ENCODE measurements at regions not wholly inside any gene's neighbourhood (a gene's known extent, or its start where the extent isn't known, plus 50 kb on each side); places are given as distances from the start of the nearest gene placed in this dataset.

GRCh38 chr13:26831336-26831908, 70.8 kb upstream of the GPR12 start:
- ChIA-PET POLR2A (no interaction called here), CTCF (no interaction called here)
- Histone ChIP-seq H3K36me3 (ENCODE audit: control insufficient read depth, insufficient read depth, low read length) (no peaks in the 10 kb centered on the region), H3K4me1 (no peaks in the 10 kb centered on the region), H3K9me3 (no peaks in the 10 kb centered on the region), H3K27me3 (replicated peaks; ENCODE audit: control insufficient read depth, insufficient read depth, low read length) (no peaks in the 10 kb centered on the region), H3K4me3 (ENCODE audit: low read depth, low read length) (no peak overlapping the region)
- no peak for DNase-seq
- intact Hi-C loops (cut with micrococcal nuclease; ENCODE audit: unreplicated experiment): no loop called here
- H3K27ac Mint-ChIP-seq (ENCODE audit: unreplicated experiment): no peak overlapping the region
- peaks cover 24% of the 10 kb centered on the region for H3K27me3 Mint-ChIP-seq (ENCODE audit: insufficient read depth, unreplicated experiment)
- BruUV-seq (replicated peaks): no TSS peak
- no peaks in the 10 kb centered on the region for H3K36me3 Mint-ChIP-seq (ENCODE audit: insufficient read depth, unreplicated experiment)
- no peak overlapping the region for H3K4me3 Mint-ChIP-seq (ENCODE audit: unreplicated experiment)
- H3K4me1 Mint-ChIP-seq (ENCODE audit: low read depth, unreplicated experiment): no peaks in the 10 kb centered on the region
- no peak for TF ChIP-seq CTCF (IDR thresholded peaks at IDR 0.05; ENCODE audit: insufficient read depth in 1 of 2, low read depth in 1 of 2, low read length in 1 of 2, severe bottlenecking in 1 of 2, unreplicated experiment in 1 of 2)
- H3K9me3 Mint-ChIP-seq (ENCODE audit: unreplicated experiment): no peaks in the 10 kb centered on the region

- Histone ChIP-seq H3K4me1 (no peaks in the 10 kb centered on the region), H3K27me3 (replicated peaks; ENCODE audit: control insufficient read depth, insufficient read depth, low read length) (no peaks in the 10 kb centered on the region), H3K4me3 (ENCODE audit: low read depth, low read length) (no peak overlapping the region), H3K36me3 (ENCODE audit: control insufficient read depth, insufficient read depth, low read length) (no peaks in the 10 kb centered on the region), H3K9me3 (no peaks in the 10 kb centered on the region)
- no TSS peak for BruUV-seq (replicated peaks)
- Mint-ChIP-seq H3K27me3 (ENCODE audit: insufficient read depth, unreplicated experiment) (peaks cover 23% of the 10 kb centered on the region), H3K27ac (ENCODE audit: unreplicated experiment) (no peak overlapping the region), H3K9me3 (ENCODE audit: unreplicated experiment) (no peaks in the 10 kb centered on the region), H3K4me3 (ENCODE audit: unreplicated experiment) (no peak overlapping the region), H3K36me3 (ENCODE audit: insufficient read depth, unreplicated experiment) (no peaks in the 10 kb centered on the region), H3K4me1 (ENCODE audit: low read depth, unreplicated experiment) (no peaks in the 10 kb centered on the region)
- CTCF ChIA-PET: no interaction called here
- POLR2A ChIA-PET: no interaction called here
- no peak for TF ChIP-seq CTCF (IDR thresholded peaks at IDR 0.05; ENCODE audit: insufficient read depth in 1 of 2, low read depth in 1 of 2, low read length in 1 of 2, severe bottlenecking in 1 of 2, unreplicated experiment in 1 of 2)
- intact Hi-C loops (cut with micrococcal nuclease; ENCODE audit: unreplicated experiment): no loop called here
- no peak for DNase-seq
Measured at GRCh38 chr13:26829716-26830115, 69.1 kb upstream of the GPR12 start.

DNA sequence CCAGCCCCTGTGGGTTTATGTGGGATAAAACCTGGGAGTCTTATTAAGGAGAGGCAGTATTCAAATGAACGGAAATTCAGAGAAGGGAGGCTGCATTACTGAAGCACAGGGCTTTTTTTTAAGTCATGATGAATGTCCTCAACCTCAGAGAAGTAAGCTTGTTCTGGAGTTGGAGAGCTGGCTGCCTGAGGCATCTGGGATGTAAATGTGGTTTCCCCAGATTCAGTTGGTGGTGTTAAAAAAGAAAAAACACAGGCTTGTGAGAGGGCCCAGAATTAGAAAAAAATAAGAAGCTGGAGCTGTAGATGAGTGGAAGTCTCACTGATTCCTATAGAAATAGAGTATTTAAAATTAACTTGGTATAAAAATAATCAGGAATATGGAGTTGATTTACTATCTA, 64.0 kb upstream of the GPR12 start:
- CTCF ChIA-PET: no interaction called here
- Mint-ChIP-seq H3K9me3 (ENCODE audit: unreplicated experiment) (no peaks in the 10 kb centered on the region), H3K27me3 (ENCODE audit: insufficient read depth, unreplicated experiment) (peaks cover 24% of the 10 kb centered on the region), H3K4me3 (ENCODE audit: unreplicated experiment) (no peak overlapping the region), H3K36me3 (ENCODE audit: insufficient read depth, unreplicated experiment) (no peaks in the 10 kb centered on the region), H3K27ac (ENCODE audit: unreplicated experiment) (no peak overlapping the region), H3K4me1 (ENCODE audit: low read depth, unreplicated experiment) (no peaks in the 10 kb centered on the region)
- intact Hi-C loops (cut with micrococcal nuclease; ENCODE audit: unreplicated experiment): no loop called here
- POLR2A ChIA-PET: no interaction called here
- H3K4me1 ChIP-seq: no peaks in the 10 kb centered on the region
- no TSS peak for BruUV-seq (replicated peaks)
- TF ChIP-seq CTCF (IDR thresholded peaks at IDR 0.05; ENCODE audit: insufficient read depth in 1 of 2, low read depth in 1 of 2, low read length in 1 of 2, severe bottlenecking in 1 of 2, unreplicated experiment in 1 of 2): no peak
- no peaks in the 10 kb centered on the region for H3K9me3 ChIP-seq
- H3K36me3 ChIP-seq (ENCODE audit: control insufficient read depth, insufficient read depth, low read length): no peaks in the 10 kb centered on the region
- H3K27me3 ChIP-seq (replicated peaks; ENCODE audit: control insufficient read depth, insufficient read depth, low read length): no peaks in the 10 kb centered on the region
- no peak overlapping the region for H3K4me3 ChIP-seq (ENCODE audit: low read depth, low read length)
- no peak for DNase-seq
